NCI-H510A (cell line): ENCODE measurements at regions not wholly inside any gene's neighbourhood (a gene's known extent, or its start where the extent isn't known, plus 50 kb on each side); places are given as distances from the start of the nearest gene placed in this dataset.

Source experiments
- DNase-seq: peaks from one replicate; lab custom pipeline; 2025; lab: John Stamatoyannopoulos, UW

GRCh38 chr5:89273289-89273688 lies 390.3 kb upstream of the MEF2C start:
- no peak for DNase-seq

- DNase-seq: no peak
Observed at GRCh38 chr5:89270901-89271300, 387.9 kb upstream of the MEF2C start.

- no peak for DNase-seq
Observed at GRCh38 chr5:89269721-89270120, 386.7 kb upstream of the MEF2C start.

GRCh38 chr5:89268460-89268859 lies 385.5 kb upstream of the MEF2C start:
- no peak for DNase-seq

GRCh38 chr5:89267788-89268187 lies 384.8 kb upstream of the MEF2C start:
- no peak for DNase-seq

GRCh38 chr5:89265511-89266179 lies 382.7 kb upstream of the MEF2C start:
- DNase-seq: no peak

- DNase-seq: no peak
Observed at GRCh38 chr5:89263846-89264245, 380.9 kb upstream of the MEF2C start.

- no peak for DNase-seq
Observed at GRCh38 chr5:89262030-89262429, 379.0 kb upstream of the MEF2C start.

- no peak for DNase-seq
Observed at GRCh38 chr5:89260254-89260653, 377.3 kb upstream of the MEF2C start.

GRCh38 chr5:89255845-89256463 lies 373.0 kb upstream of the MEF2C start:
- no peak for DNase-seq

GRCh38 chr5:89253666-89254352 lies 370.8 kb upstream of the MEF2C start:
- no peak for DNase-seq

GRCh38 chr5:89246864-89247263 lies 363.9 kb upstream of the MEF2C start:
- DNase-seq: no peak

GRCh38 chr5:89246252-89246651 lies 363.3 kb upstream of the MEF2C start:
- DNase-seq: no peak

GRCh38 chr5:89243611-89244010 lies 360.6 kb upstream of the MEF2C start:
- DNase-seq: no peak

- DNase-seq: no peak
Observed at GRCh38 chr5:89241186-89241585, 358.2 kb upstream of the MEF2C start.

GRCh38 chr5:89236900-89237299 lies 353.9 kb upstream of the MEF2C start:
- DNase-seq: no peak

GRCh38 chr5:89233462-89233861 lies 350.5 kb upstream of the MEF2C start:
- DNase-seq: no peak

- DNase-seq: no peak
Observed at GRCh38 chr5:89232139-89232603, 349.2 kb upstream of the MEF2C start.

GRCh38 chr5:89230178-89230577 lies 347.2 kb upstream of the MEF2C start:
- no peak for DNase-seq

GRCh38 chr5:89229331-89230070 lies 346.5 kb upstream of the MEF2C start:
- no peak for DNase-seq

- no peak for DNase-seq
Observed at GRCh38 chr5:89228355-89228754, 345.4 kb upstream of the MEF2C start.

GRCh38 chr5:89218364-89218763 lies 335.4 kb upstream of the MEF2C start:
- no peak for DNase-seq

GRCh38 chr5:89216606-89217005 lies 333.6 kb upstream of the MEF2C start:
- DNase-seq: no peak
